ENCODE measurements at regions not wholly inside any gene's neighbourhood (a gene's known extent, or its start where the extent isn't known, plus 50 kb on each side); places are given as distances from the start of the nearest gene placed in this dataset.

DNA sequence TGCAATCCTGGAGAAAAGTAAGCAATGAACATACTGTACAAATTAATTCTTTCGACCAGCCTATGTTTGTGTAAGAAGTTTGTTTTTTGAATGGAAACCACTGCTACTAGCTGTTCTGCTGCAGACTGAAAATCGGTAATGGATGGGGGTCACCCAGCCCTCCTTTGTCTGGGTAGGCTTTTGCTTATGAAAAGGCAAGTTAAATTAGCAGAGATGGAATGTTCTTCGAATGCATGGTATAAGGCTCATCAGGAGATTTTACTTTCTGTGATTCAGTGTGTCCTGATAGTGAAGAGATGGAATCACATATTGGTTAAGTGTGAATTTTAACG, 53.8 kb downstream of the EEF1B2 start:
- TF ChIP-seq, protein P1, sequence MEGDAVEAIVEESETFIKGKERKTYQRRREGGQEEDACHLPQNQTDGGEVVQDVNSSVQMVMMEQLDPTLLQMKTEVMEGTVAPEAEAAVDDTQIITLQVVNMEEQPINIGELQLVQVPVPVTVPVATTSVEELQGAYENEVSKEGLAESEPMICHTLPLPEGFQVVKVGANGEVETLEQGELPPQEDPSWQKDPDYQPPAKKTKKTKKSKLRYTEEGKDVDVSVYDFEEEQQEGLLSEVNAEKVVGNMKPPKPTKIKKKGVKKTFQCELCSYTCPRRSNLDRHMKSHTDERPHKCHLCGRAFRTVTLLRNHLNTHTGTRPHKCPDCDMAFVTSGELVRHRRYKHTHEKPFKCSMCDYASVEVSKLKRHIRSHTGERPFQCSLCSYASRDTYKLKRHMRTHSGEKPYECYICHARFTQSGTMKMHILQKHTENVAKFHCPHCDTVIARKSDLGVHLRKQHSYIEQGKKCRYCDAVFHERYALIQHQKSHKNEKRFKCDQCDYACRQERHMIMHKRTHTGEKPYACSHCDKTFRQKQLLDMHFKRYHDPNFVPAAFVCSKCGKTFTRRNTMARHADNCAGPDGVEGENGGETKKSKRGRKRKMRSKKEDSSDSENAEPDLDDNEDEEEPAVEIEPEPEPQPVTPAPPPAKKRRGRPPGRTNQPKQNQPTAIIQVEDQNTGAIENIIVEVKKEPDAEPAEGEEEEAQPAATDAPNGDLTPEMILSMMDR (IDR thresholded peaks at IDR 0.05 in 2 of 3, conservative IDR thresholded peaks at IDR 0.05 in 1 of 3; ENCODE audit: borderline replicate concordance in 1 of 3, insufficient read depth in 1 of 3, low read depth in 2 of 3, low read length in 2 of 3), result no peak
- TF ChIP-seq POLR2A (IDR thresholded peaks at IDR 0.05; ENCODE audit: borderline replicate concordance, extremely low read depth, insufficient read depth, insufficient read length) (no peak), POLR2AphosphoS5 (IDR thresholded peaks at IDR 0.05; ENCODE audit: low read depth, low read length) (no peak), CBX3 (IDR thresholded peaks at IDR 0.05; ENCODE audit: low read depth) (no peak), EZH2 (IDR thresholded peaks at IDR 0.05) (no peak), EZH2phosphoT487 (IDR thresholded peaks at IDR 0.05; ENCODE audit: borderline replicate concordance) (no peak), RAD21 (IDR thresholded peaks at IDR 0.05; ENCODE audit: low read depth) (no peak), TCF7L2 (IDR thresholded peaks at IDR 0.05; ENCODE audit: borderline replicate concordance, extremely low read depth, insufficient read depth, insufficient read length) (no peak), YY1 (IDR thresholded peaks at IDR 0.05; ENCODE audit: extremely low read depth, insufficient replicate concordance, low read depth, low read length) (no peak), SRF (IDR thresholded peaks at IDR 0.05; ENCODE audit: low read depth) (no peak), CEBPB (IDR thresholded peaks at IDR 0.05; ENCODE audit: low read depth) (no peak)
- TF ChIP-seq, protein P2, sequence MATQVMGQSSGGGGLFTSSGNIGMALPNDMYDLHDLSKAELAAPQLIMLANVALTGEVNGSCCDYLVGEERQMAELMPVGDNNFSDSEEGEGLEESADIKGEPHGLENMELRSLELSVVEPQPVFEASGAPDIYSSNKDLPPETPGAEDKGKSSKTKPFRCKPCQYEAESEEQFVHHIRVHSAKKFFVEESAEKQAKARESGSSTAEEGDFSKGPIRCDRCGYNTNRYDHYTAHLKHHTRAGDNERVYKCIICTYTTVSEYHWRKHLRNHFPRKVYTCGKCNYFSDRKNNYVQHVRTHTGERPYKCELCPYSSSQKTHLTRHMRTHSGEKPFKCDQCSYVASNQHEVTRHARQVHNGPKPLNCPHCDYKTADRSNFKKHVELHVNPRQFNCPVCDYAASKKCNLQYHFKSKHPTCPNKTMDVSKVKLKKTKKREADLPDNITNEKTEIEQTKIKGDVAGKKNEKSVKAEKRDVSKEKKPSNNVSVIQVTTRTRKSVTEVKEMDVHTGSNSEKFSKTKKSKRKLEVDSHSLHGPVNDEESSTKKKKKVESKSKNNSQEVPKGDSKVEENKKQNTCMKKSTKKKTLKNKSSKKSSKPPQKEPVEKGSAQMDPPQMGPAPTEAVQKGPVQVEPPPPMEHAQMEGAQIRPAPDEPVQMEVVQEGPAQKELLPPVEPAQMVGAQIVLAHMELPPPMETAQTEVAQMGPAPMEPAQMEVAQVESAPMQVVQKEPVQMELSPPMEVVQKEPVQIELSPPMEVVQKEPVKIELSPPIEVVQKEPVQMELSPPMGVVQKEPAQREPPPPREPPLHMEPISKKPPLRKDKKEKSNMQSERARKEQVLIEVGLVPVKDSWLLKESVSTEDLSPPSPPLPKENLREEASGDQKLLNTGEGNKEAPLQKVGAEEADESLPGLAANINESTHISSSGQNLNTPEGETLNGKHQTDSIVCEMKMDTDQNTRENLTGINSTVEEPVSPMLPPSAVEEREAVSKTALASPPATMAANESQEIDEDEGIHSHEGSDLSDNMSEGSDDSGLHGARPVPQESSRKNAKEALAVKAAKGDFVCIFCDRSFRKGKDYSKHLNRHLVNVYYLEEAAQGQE (IDR thresholded peaks at IDR 0.05; ENCODE audit: low read depth), result no peak
- TF ChIP-seq, protein P3, sequence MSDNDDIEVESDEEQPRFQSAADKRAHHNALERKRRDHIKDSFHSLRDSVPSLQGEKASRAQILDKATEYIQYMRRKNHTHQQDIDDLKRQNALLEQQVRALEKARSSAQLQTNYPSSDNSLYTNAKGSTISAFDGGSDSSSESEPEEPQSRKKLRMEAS (IDR thresholded peaks at IDR 0.05), result no peak
